ENCODE measurements at regions not wholly inside any gene's neighbourhood (a gene's known extent, or its start where the extent isn't known, plus 50 kb on each side); places are given as distances from the start of the nearest gene placed in this dataset.

DNA sequence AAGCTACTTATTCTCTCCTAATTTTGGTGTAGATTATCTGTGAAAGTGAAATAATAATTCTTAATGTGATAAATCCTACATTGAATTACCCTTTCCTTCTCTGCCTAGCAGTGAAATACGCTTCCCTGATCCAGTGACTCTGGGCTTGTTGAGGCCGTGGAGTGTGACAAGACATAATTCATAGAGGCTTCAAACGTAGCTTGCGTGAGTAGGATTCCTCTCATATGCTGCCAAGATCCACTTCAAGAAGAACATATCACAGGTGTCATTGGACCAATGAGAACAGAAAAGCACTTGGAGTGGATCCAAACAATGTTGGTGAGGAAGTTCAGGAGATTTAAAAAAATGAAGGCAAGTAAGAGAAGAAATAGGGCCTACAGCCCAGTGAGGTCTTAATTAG is 221.3 kb upstream of the TMEFF2 start:
- no peaks in the 10 kb centered on the region for H3K27me3 Mint-ChIP-seq
- intact Hi-C loops (cut with micrococcal nuclease): no loop called here
- H3K4me3 ChIP-seq (ENCODE audit: control extremely low read depth in 1 of 5, extremely low read depth in 1 of 5, insufficient read depth in 1 of 5, low read depth in 2 of 5, low read length in 4 of 5): no peak overlapping the region
- H3K4me3 Mint-ChIP-seq: no peak overlapping the region
- DNase-seq (no peak), ATAC-seq (ENCODE audit: low read depth) (no peak)
- peaks cover 3% of the 10 kb centered on the region for H3K9me3 Mint-ChIP-seq (ENCODE audit: insufficient read depth)
- WGBS (ENCODE audit: insufficient coverage): 86% methylated on average over 3 of the region's 4 CpGs
- no peaks in the 10 kb centered on the region for H3K27me3 ChIP-seq (replicated peaks in 1 of 4; ENCODE audit: control extremely low read depth in 1 of 4, control insufficient read depth in 3 of 4, insufficient read depth in 4 of 4, low read length in 3 of 4)
- no peaks in the 10 kb centered on the region for H3K79me2 ChIP-seq (ENCODE audit: control insufficient read depth, insufficient read depth, low read length)
- no peaks in the 10 kb centered on the region for H4K20me1 ChIP-seq (ENCODE audit: control insufficient read depth, insufficient read depth, low read length, poor library complexity, severe bottlenecking)
- no peak overlapping the region for H3K4me2 ChIP-seq (replicated peaks; ENCODE audit: low read depth, low read length, poor library complexity, severe bottlenecking)
- peaks cover 0 to 14% (median 0%) of the 10 kb centered on the region in 3 donors for H3K9me3 ChIP-seq (ENCODE audit: control extremely low read depth in 1 of 3, control insufficient read depth in 2 of 3, insufficient read depth in 1 of 3, low read length in 2 of 3)
- H3K27ac ChIP-seq (ENCODE audit: low read length in 2 of 2): no peak overlapping the region
- POLR2A ChIA-PET: no interaction called here
- CTCF ChIA-PET: no interaction called here
- H3K36me3 ChIP-seq (replicated peaks in 1 of 2; ENCODE audit: control extremely low read depth in 1 of 2, control insufficient read depth in 1 of 2, extremely low read depth in 1 of 2, insufficient read depth in 2 of 2, low read length in 1 of 2): no peaks in the 10 kb centered on the region
- no peaks in the 10 kb centered on the region for H3K4me1 ChIP-seq (ENCODE audit: control insufficient read depth in 2 of 2, insufficient read depth in 2 of 2, low read length in 2 of 2)
- H3K4me1 Mint-ChIP-seq: no peaks in the 10 kb centered on the region
- TF ChIP-seq EZH2 (IDR thresholded peaks at IDR 0.05; ENCODE audit: borderline replicate concordance, insufficient read depth, low read depth, low read length, poor library complexity, severe bottlenecking) (no peak), CTCF (IDR thresholded peaks at IDR 0.05) (no peak)
- no peak overlapping the region for H3K27ac Mint-ChIP-seq
- H3K9ac ChIP-seq (ENCODE audit: low read length): no peak overlapping the region
- H2AFZ ChIP-seq (ENCODE audit: insufficient read depth, low read depth, low read length, poor library complexity, severe bottlenecking): no peak overlapping the region

DNA sequence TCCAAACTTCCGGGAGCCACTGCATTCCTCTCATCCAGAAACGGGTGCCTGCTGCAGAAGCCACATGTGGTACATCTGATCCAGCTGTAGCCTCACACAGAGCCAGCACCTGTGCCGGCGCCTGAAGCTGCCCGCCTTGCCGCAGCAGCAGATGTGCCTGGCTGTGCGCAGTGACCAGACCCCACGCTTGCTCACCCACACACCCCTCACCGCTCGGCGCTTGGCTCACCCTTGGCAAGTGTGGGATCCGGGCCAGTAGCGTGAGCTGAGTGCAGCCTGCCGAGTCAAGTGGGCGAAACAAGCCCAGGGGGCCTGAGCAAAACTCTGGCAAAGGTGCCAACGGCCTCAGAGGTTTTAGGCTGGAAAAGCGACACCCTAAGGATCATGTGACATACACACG is 220.1 kb upstream of the TMEFF2 start:
- ATAC-seq (ENCODE audit: low read depth) (no peak), DNase-seq (no peak)
- no peaks in the 10 kb centered on the region for H4K20me1 ChIP-seq (ENCODE audit: control insufficient read depth, insufficient read depth, low read length, poor library complexity, severe bottlenecking)
- Mint-ChIP-seq H3K27me3 (no peaks in the 10 kb centered on the region), H3K27ac (no peak overlapping the region), H3K4me1 (no peaks in the 10 kb centered on the region), H3K4me3 (no peak overlapping the region), H3K9me3 (ENCODE audit: insufficient read depth) (peaks cover 3% of the 10 kb centered on the region)
- H3K36me3 ChIP-seq (replicated peaks in 1 of 2; ENCODE audit: control extremely low read depth in 1 of 2, control insufficient read depth in 1 of 2, extremely low read depth in 1 of 2, insufficient read depth in 2 of 2, low read length in 1 of 2): no peaks in the 10 kb centered on the region
- H3K27ac ChIP-seq (ENCODE audit: low read length in 2 of 2): no peak overlapping the region
- intact Hi-C loops (cut with micrococcal nuclease): no loop called here
- H3K4me3 ChIP-seq (ENCODE audit: control extremely low read depth in 1 of 5, extremely low read depth in 1 of 5, insufficient read depth in 1 of 5, low read depth in 2 of 5, low read length in 4 of 5): no peak overlapping the region
- no peaks in the 10 kb centered on the region for H3K79me2 ChIP-seq (ENCODE audit: control insufficient read depth, insufficient read depth, low read length)
- WGBS (ENCODE audit: insufficient coverage): 87% methylated on average over 18 of the region's 18 CpGs
- H3K27me3 ChIP-seq (replicated peaks in 1 of 4; ENCODE audit: control extremely low read depth in 1 of 4, control insufficient read depth in 3 of 4, insufficient read depth in 4 of 4, low read length in 3 of 4): no peaks in the 10 kb centered on the region
- no peaks in the 10 kb centered on the region for H3K4me1 ChIP-seq (ENCODE audit: control insufficient read depth in 2 of 2, insufficient read depth in 2 of 2, low read length in 2 of 2)
- TF ChIP-seq CTCF (IDR thresholded peaks at IDR 0.05) (no peak), EZH2 (IDR thresholded peaks at IDR 0.05; ENCODE audit: borderline replicate concordance, insufficient read depth, low read depth, low read length, poor library complexity, severe bottlenecking) (no peak)
- CTCF ChIA-PET: no interaction called here
- POLR2A ChIA-PET: no interaction called here
- H2AFZ ChIP-seq (ENCODE audit: insufficient read depth, low read depth, low read length, poor library complexity, severe bottlenecking): no peak overlapping the region
- peaks cover 0 to 14% (median 0%) of the 10 kb centered on the region in 3 donors for H3K9me3 ChIP-seq (ENCODE audit: control extremely low read depth in 1 of 3, control insufficient read depth in 2 of 3, insufficient read depth in 1 of 3, low read length in 2 of 3)
- H3K4me2 ChIP-seq (replicated peaks; ENCODE audit: low read depth, low read length, poor library complexity, severe bottlenecking): no peak overlapping the region
- no peak overlapping the region for H3K9ac ChIP-seq (ENCODE audit: low read length)

All from B cell (primary cell).